ENCODE measurements at regions not wholly inside any gene's neighbourhood (a gene's known extent, or its start where the extent isn't known, plus 50 kb on each side); places are given as distances from the start of the nearest gene placed in this dataset.

GRCh38 chr16:86403085-86403484 lies 107.2 kb upstream of the FOXF1 start:
- POLR2A ChIA-PET, result no interaction called here
- in situ Hi-C loops (cut with HindIII; ENCODE audit: low pct_unique_long_range_greater_than_20kb, low sequenced_read_pairs) (no loop called here), intact Hi-C loops (cut with micrococcal nuclease; ENCODE audit: unreplicated experiment) (no loop called here)
- H3K4me1 ChIP-seq (ENCODE audit: control insufficient read depth, insufficient read depth, low read length), result no peaks in the 10 kb centered on the region
- ATAC-seq (no peak), DNase-seq (ENCODE audit: low read depth, low spot score) (no peak)
- H3K27ac ChIP-seq (ENCODE audit: low read length), result no peak overlapping the region
- peaks cover 2% of the 10 kb centered on the region; the same call in 1 of the 2 replicates for H3K27me3 ChIP-seq (ENCODE audit: control insufficient read depth, insufficient read depth, low read length)
- no peaks in the 10 kb centered on the region for H3K36me3 ChIP-seq (ENCODE audit: control insufficient read depth, insufficient read depth, low read length)
- CTCF ChIA-PET, result no interaction called here
- TF ChIP-seq SIN3A (IDR thresholded peaks at IDR 0.05; ENCODE audit: borderline replicate concordance, insufficient read depth, low read depth, low read length), result no peak
- TF ChIP-seq, protein P1, sequence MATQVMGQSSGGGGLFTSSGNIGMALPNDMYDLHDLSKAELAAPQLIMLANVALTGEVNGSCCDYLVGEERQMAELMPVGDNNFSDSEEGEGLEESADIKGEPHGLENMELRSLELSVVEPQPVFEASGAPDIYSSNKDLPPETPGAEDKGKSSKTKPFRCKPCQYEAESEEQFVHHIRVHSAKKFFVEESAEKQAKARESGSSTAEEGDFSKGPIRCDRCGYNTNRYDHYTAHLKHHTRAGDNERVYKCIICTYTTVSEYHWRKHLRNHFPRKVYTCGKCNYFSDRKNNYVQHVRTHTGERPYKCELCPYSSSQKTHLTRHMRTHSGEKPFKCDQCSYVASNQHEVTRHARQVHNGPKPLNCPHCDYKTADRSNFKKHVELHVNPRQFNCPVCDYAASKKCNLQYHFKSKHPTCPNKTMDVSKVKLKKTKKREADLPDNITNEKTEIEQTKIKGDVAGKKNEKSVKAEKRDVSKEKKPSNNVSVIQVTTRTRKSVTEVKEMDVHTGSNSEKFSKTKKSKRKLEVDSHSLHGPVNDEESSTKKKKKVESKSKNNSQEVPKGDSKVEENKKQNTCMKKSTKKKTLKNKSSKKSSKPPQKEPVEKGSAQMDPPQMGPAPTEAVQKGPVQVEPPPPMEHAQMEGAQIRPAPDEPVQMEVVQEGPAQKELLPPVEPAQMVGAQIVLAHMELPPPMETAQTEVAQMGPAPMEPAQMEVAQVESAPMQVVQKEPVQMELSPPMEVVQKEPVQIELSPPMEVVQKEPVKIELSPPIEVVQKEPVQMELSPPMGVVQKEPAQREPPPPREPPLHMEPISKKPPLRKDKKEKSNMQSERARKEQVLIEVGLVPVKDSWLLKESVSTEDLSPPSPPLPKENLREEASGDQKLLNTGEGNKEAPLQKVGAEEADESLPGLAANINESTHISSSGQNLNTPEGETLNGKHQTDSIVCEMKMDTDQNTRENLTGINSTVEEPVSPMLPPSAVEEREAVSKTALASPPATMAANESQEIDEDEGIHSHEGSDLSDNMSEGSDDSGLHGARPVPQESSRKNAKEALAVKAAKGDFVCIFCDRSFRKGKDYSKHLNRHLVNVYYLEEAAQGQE (IDR thresholded peaks at IDR 0.05; ENCODE audit: insufficient read depth in 1 of 2, low read depth in 2 of 2, low read length in 1 of 2), result no peak
- TF ChIP-seq POLR2AphosphoS5 (IDR thresholded peaks at IDR 0.05; ENCODE audit: low read depth, low read length), result no peak
- TF ChIP-seq CTCF (IDR thresholded peaks at IDR 0.05), result no peak
- no peak for TF ChIP-seq TCF7L2 (IDR thresholded peaks at IDR 0.05; ENCODE audit: low read depth, low read length)
- no peaks in the 10 kb centered on the region for H3K9me3 ChIP-seq (ENCODE audit: control insufficient read depth, insufficient read depth, low read depth, low read length)
- BruUV-seq (replicated peaks), result no TSS peak
- no peak overlapping the region for H3K4me3 ChIP-seq (ENCODE audit: low read depth in 2 of 2, low read length in 2 of 2)

DNA sequence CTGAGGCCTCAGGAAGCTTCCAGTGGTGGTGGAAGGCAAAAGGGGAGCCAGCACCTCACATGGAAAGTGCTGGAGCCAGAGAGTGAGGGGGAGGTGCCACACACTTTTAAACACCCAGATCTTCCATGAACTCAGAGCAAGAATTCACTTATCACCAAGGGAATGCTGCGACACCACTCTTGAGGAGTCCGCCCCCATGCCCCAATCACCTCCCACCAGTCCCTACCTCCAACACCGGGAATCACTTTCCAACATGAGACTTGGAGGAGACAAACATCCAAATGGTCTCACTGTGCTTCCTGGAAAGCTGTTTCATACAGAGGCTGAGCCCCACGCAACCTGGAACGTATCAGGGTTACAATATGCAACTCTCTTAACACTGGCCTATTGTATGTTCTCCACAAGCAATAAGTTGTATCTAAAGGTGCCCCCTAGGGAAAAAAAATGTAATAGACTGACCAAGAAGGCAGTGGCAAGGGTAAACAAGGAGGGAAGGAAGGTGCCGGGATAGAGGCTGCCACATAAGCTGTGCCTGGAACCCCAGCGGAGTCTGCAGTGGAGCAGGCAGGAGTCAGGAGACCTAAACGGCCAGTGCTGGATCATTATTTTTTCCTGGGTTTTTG lies 106.7 kb upstream of the FOXF1 start:
- Histone ChIP-seq H3K4me3 (ENCODE audit: low read depth in 2 of 2, low read length in 2 of 2) (no peak overlapping the region), H3K27ac (ENCODE audit: low read length) (no peak overlapping the region), H3K9me3 (ENCODE audit: control insufficient read depth, insufficient read depth, low read depth, low read length) (no peaks in the 10 kb centered on the region), H3K27me3 (ENCODE audit: control insufficient read depth, insufficient read depth, low read length) (peaks cover 1% of the 10 kb centered on the region; the same call in 1 of the 2 replicates), H3K4me1 (ENCODE audit: control insufficient read depth, insufficient read depth, low read length) (no peaks in the 10 kb centered on the region), H3K36me3 (ENCODE audit: control insufficient read depth, insufficient read depth, low read length) (no peaks in the 10 kb centered on the region)
- no peak for TF ChIP-seq POLR2AphosphoS5 (IDR thresholded peaks at IDR 0.05; ENCODE audit: low read depth, low read length)
- no peak for TF ChIP-seq CTCF (IDR thresholded peaks at IDR 0.05)
- no peak for TF ChIP-seq TCF7L2 (IDR thresholded peaks at IDR 0.05; ENCODE audit: low read depth, low read length)
- TF ChIP-seq, protein P1 (IDR thresholded peaks at IDR 0.05; ENCODE audit: insufficient read depth in 1 of 2, low read depth in 2 of 2, low read length in 1 of 2), result no peak
- TF ChIP-seq SIN3A (IDR thresholded peaks at IDR 0.05; ENCODE audit: borderline replicate concordance, insufficient read depth, low read depth, low read length), result no peak
- in situ Hi-C loops (cut with HindIII; ENCODE audit: low pct_unique_long_range_greater_than_20kb, low sequenced_read_pairs), result no loop called here
- DNase-seq (ENCODE audit: low read depth, low spot score) (no peak), ATAC-seq (no peak)
- intact Hi-C loops (cut with micrococcal nuclease; ENCODE audit: unreplicated experiment), result no loop called here
- ChIA-PET CTCF (no interaction called here), POLR2A (no interaction called here)
- no TSS peak for BruUV-seq (replicated peaks)

All from Panc1 (cell line).